A549 (cell line): ENCODE measurements at regions not wholly inside any gene's neighbourhood (a gene's known extent, or its start where the extent isn't known, plus 50 kb on each side); places are given as distances from the start of the nearest gene placed in this dataset.

ENCODE experiments used
- ATAC-seq, 2 experiments: fragments of 200-7000 bp in 1 of 2; fragments of >200 bp in 1 of 2; cut with Nextera tagmentation in 1 of 2; cut with Tn5 transposase in 1 of 2; 3 replicates each; pipeline versions ENCODE4 v1.8.0 to v1.9.1; 2018 to 2020; ENCODE audit warnings: mild to moderate bottlenecking in 1 of 2, moderate library complexity in 1 of 2
- CTCF ChIA-PET: fragments of 300-600 bp; sonication (Branson Sonifier 250); formaldehyde crosslinking; extraction: SDS; loops from one replicate; lab custom pipeline; 2021; ENCODE audit warnings: antibody characterized with exemption, inconsistent platforms; lab: Yijun Ruan, JAX
- POLR2A ChIA-PET: fragments of 350-600 bp; formaldehyde crosslinking; extraction: SDS; loops from one replicate; lab custom pipeline; 2021; ENCODE audit warnings: antibody characterized with exemption, inconsistent platforms; lab: Yijun Ruan, JAX
- DNase-seq, 2 experiments: peaks; one replicate each; pipeline versions ENCODE4 v3.0.0 to v3.0.0-alpha.2; 2011 to 2016; ENCODE audit warnings: low read depth in 1 of 2, low spot score in 1 of 2
- FAIRE-seq: peaks from 2 replicates; lab custom pipeline; 2011; peaks lifted over from hg19 to GRCh38; lab: Jason Lieb, UNC
- H3K27ac ChIP-seq, 2 experiments: fragments of >200 bp; sonication (Bioruptor Twin); formaldehyde crosslinking; 3 replicates each; pipeline ENCODE4 v1.5.1; 2016 to 2017
- H3K4me1 ChIP-seq: fragments of >200 bp; sonication (Bioruptor Twin); formaldehyde crosslinking; 3 replicates; pipeline ENCODE4 v1.6.1; 2016
- H3K4me2 ChIP-seq: fragments of >200 bp; sonication (Bioruptor Twin); formaldehyde crosslinking; 3 replicates; pipeline ENCODE4 v1.6.1; 2016
- H3K4me3 ChIP-seq: fragments of >200 bp; sonication (Bioruptor Twin); formaldehyde crosslinking; 3 replicates; pipeline ENCODE4 v1.5.1; 2016
- H3K9me3 ChIP-seq: fragments of >200 bp; sonication (Bioruptor Twin); formaldehyde crosslinking; 3 replicates; pipeline ENCODE4 v1.6.1; 2016
- BHLHE40 ChIP-seq: IDR thresholded peaks from 2 replicates; pipeline ENCODE4 v1.6.1; 2012; ENCODE audit warnings: low read depth, low read length, inconsistent platforms
- CBX2 ChIP-seq: fragments of 200-600 bp; sonication (generic); IDR thresholded peaks from 2 replicates; pipeline ENCODE4 v1.6.1; 2016; ENCODE audit warnings: low read depth, mild to moderate bottlenecking, borderline replicate concordance
- CHD2 ChIP-seq: fragments of 150-350 bp; IDR thresholded peaks from 2 replicates; pipeline ENCODE4 v1.6.1; 2014; ENCODE audit warnings: low read length; ENCODE audit not compliant: partially characterized antibody
- CHD4 ChIP-seq: fragments of 200-600 bp; sonication (generic); IDR thresholded peaks from 2 replicates; pipeline ENCODE4 v1.6.1; 2016; ENCODE audit warnings: antibody characterized with exemption, mild to moderate bottlenecking, borderline replicate concordance
- EHF ChIP-seq: fragments of 250-450 bp; sonication (Bioruptor Pico); IDR thresholded peaks from 2 replicates; pipeline ENCODE4 v1.5.0; 2020; ENCODE audit warnings: mild to moderate bottlenecking
- EP300 ChIP-seq, 2 experiments: fragments of >200 bp; sonication (Bioruptor Twin); formaldehyde crosslinking; IDR thresholded peaks; 2 replicates in 1 of 2; 3 replicates in 1 of 2; pipeline ENCODE4 v1.6.1; 2016 to 2017
- ESRRA ChIP-seq: fragments of 150-350 bp; IDR thresholded peaks from 2 replicates; pipeline ENCODE4 v1.6.1; 2014; ENCODE audit warnings: mild to moderate bottlenecking, low read length, borderline replicate concordance
- FOSL2 ChIP-seq, 2 experiments: fragments of 450-650 bp in 1 of 2; fragments of >200 bp in 1 of 2; sonication (Bioruptor Twin) in 1 of 2; formaldehyde crosslinking; IDR thresholded peaks; 2 replicates each; pipeline versions ENCODE4 v1.5.0 to v1.6.1; 2016 to 2020; ENCODE audit warnings: mild to moderate bottlenecking in 1 of 2, moderate library complexity in 1 of 2
- FOXS1 ChIP-seq: fragments of 250-450 bp; sonication (Bioruptor Pico); IDR thresholded peaks from 2 replicates; pipeline ENCODE4 v1.5.0; 2020; ENCODE audit warnings: mild to moderate bottlenecking, moderate library complexity
- HDAC2 ChIP-seq: fragments of 200-600 bp; sonication (generic); IDR thresholded peaks from 2 replicates; pipeline ENCODE4 v1.6.1; 2016
- HOXB5 ChIP-seq: fragments of 250-450 bp; sonication (Bioruptor Pico); IDR thresholded peaks from 2 replicates; pipeline ENCODE4 v1.5.0; 2020; ENCODE audit warnings: mild to moderate bottlenecking, moderate library complexity
- JUN ChIP-seq, 2 experiments: fragments of >200 bp; sonication (Bioruptor Twin); formaldehyde crosslinking; IDR thresholded peaks; 2 replicates in 1 of 2; 3 replicates in 1 of 2; pipeline ENCODE4 v1.6.1; 2016 to 2017
- JUNB ChIP-seq: fragments of >200 bp; sonication (Bioruptor Twin); formaldehyde crosslinking; IDR thresholded peaks from 2 replicates; pipeline ENCODE4 v1.6.1; 2016
- KDM1A ChIP-seq: fragments of 200-600 bp; sonication (generic); IDR thresholded peaks from 2 replicates; pipeline ENCODE4 v1.6.1; 2016; ENCODE audit warnings: low read depth, mild to moderate bottlenecking
- MAFK ChIP-seq: fragments of 450-650 bp; IDR thresholded peaks from 2 replicates; pipeline ENCODE4 v1.6.1; 2014; ENCODE audit not compliant: partially characterized antibody
- MAZ ChIP-seq: fragments of 150-350 bp; IDR thresholded peaks from 2 replicates; pipeline ENCODE4 v1.6.1; 2014; ENCODE audit warnings: antibody characterized with exemption, low read depth, low read length, borderline replicate concordance
- PHF8 ChIP-seq: fragments of 200-600 bp; sonication (generic); IDR thresholded peaks from 2 replicates; pipeline ENCODE4 v1.6.1; 2016; ENCODE audit warnings: low read depth, mild to moderate bottlenecking, antibody characterized with exemption, moderate library complexity, borderline replicate concordance
- RAD21 ChIP-seq, 2 experiments: fragments of >200 bp in 1 of 2; sonication (Bioruptor Twin) in 1 of 2; formaldehyde crosslinking in 1 of 2; IDR thresholded peaks in 1 of 2; conservative IDR thresholded peaks in 1 of 2; 2 replicates in 1 of 2; 3 replicates in 1 of 2; pipeline ENCODE4 v1.6.1; 2012 to 2018; ENCODE audit warnings: inconsistent platforms in 1 of 2
- RFX5 ChIP-seq: fragments of 450-650 bp; IDR thresholded peaks from 2 replicates; pipeline ENCODE4 v1.7.1; 2014; ENCODE audit warnings: antibody characterized with exemption, mild to moderate bottlenecking, moderate library complexity
- SMC3 ChIP-seq: fragments of >200 bp; sonication (Bioruptor Twin); formaldehyde crosslinking; IDR thresholded peaks from 3 replicates; pipeline ENCODE4 v1.6.1; 2018; ENCODE audit warnings: inconsistent platforms
- SREBF2 ChIP-seq: fragments of 450-650 bp; IDR thresholded peaks from 2 replicates; pipeline ENCODE4 v1.6.1; 2014; ENCODE audit warnings: mild to moderate bottlenecking, moderate library complexity
- TP53 ChIP-seq: fragments of 250-450 bp; sonication (Bioruptor Pico); IDR thresholded peaks from 2 replicates; pipeline ENCODE4 v1.5.0; 2021; ENCODE audit warnings: mild to moderate bottlenecking, moderate library complexity
- ZC3H11A ChIP-seq: fragments of 450-650 bp; IDR thresholded peaks from 2 replicates; pipeline ENCODE4 v1.6.1; 2014; ENCODE audit warnings: antibody characterized with exemption, mild to moderate bottlenecking
- ZFP36 ChIP-seq: fragments of 450-650 bp; IDR thresholded peaks from 2 replicates; pipeline ENCODE4 v1.6.1; 2014; ENCODE audit warnings: borderline replicate concordance; ENCODE audit not compliant: partially characterized antibody
- ZNF302 ChIP-seq: fragments of 250-450 bp; sonication (Bioruptor Pico); IDR thresholded peaks from 2 replicates; pipeline ENCODE4 v1.9.0; 2021; ENCODE audit warnings: inconsistent platforms, mild to moderate bottlenecking, moderate library complexity
- WGBS: methylation state at CpG from one replicate; pipeline ENCODE4 v1.1.6; 2017; ENCODE audit errors: missing lambda C conversion rate; 5-methylcytosine and 5-hydroxymethylcytosine counted together
- TF ChIP-seq, protein P1 (sequence below): IDR thresholded peaks from 2 replicates; pipeline ENCODE4 v1.6.1; 2012
- TF ChIP-seq, protein P2 (sequence below): IDR thresholded peaks from 2 replicates; pipeline ENCODE4 v1.6.1; 2012
- TF ChIP-seq, protein P3 (sequence below): fragments of 250-450 bp; sonication (Bioruptor Pico); IDR thresholded peaks from 2 replicates; pipeline ENCODE4 v1.5.0; 2021; ENCODE audit warnings: mild to moderate bottlenecking, moderate library complexity, borderline replicate concordance

GRCh38 chr3:111428301-111428700 is 113.7 kb upstream of the CD96 start:
- ATAC-seq (no peak), FAIRE-seq (no peak), DNase-seq (no peak)
- no peaks in the 10 kb centered on the region for H3K4me1 ChIP-seq
- no peak overlapping the region for H3K4me2 ChIP-seq
- no peak overlapping the region for H3K27ac ChIP-seq
- POLR2A ChIA-PET, result no interaction called here
- TF ChIP-seq HOXB5 (CRISPR knock-in tag) (no peak), CHD2 (no peak), JUNB (no peak), RAD21 (conservative IDR thresholded peaks at IDR 0.05 in 1 of 2, IDR thresholded peaks at IDR 0.05 in 1 of 2) (no peak), RFX5 (no peak), KDM1A (no peak), FOXS1 (CRISPR knock-in tag) (no peak), MAFK (no peak), HDAC2 (no peak), PHF8 (no peak), TP53 (CRISPR knock-in tag) (no peak), SREBF2 (no peak), CBX2 (no peak), ZC3H11A (no peak), BHLHE40 (no peak), ESRRA (no peak), ZNF302 (CRISPR knock-in tag) (no peak), SMC3 (no peak), ZFP36 (no peak)
- peaks cover 5% of the 10 kb centered on the region; the same call in 2 of the 3 replicates for H3K9me3 ChIP-seq
- no peak overlapping the region for H3K4me3 ChIP-seq
- CTCF ChIA-PET, result no interaction called here

DNA sequence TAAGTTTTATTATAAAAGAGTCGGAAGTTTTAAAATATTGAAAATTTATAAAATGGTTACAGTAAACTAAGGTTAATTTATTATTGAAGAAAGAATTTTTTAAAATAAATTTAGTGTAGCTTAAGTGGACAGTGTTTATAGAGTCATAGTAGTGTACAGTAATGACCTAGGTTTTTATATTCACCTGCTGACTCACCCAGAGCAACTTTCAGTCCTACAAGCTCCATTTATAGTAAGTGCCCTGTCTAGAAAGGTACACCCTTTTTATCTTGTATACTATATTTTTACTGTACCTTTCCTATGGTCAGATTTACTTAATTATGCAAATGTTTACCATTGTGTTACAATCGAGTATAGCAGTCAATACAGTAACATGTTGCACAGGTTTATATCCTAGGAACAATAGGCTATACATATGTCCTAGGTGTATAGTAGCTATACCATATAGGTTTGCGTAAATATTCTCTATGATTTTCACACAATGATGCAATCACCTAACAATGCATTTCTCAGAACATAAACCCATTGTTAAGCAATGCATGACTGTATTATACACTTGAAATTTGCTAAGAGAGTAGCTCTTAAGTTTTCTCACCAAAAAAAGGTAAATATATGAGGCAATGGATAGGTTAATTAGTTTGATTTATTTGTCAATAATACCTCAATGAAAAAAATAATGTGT is 106.9 kb upstream of the CD96 start:
- TF ChIP-seq FOSL2 (IDR thresholded peaks at IDR 0.05), result no peak
- no peak for TF ChIP-seq FOSL2 (CRISPR knock-in tag; IDR thresholded peaks at IDR 0.05)
- TF ChIP-seq EP300 (IDR thresholded peaks at IDR 0.05), result no peak
- TF ChIP-seq JUN (IDR thresholded peaks at IDR 0.05), result no peak
- TF ChIP-seq, protein P1, sequence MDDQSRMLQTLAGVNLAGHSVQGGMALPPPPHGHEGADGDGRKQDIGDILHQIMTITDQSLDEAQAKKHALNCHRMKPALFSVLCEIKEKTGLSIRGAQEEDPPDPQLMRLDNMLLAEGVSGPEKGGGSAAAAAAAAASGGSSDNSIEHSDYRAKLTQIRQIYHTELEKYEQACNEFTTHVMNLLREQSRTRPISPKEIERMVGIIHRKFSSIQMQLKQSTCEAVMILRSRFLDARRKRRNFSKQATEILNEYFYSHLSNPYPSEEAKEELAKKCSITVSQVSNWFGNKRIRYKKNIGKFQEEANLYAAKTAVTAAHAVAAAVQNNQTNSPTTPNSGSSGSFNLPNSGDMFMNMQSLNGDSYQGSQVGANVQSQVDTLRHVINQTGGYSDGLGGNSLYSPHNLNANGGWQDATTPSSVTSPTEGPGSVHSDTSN, result no peak
- no peak for TF ChIP-seq ESRRA
- no peak for TF ChIP-seq CHD4
- TF ChIP-seq TP53 (CRISPR knock-in tag), result no peak
- TF ChIP-seq, protein P2, sequence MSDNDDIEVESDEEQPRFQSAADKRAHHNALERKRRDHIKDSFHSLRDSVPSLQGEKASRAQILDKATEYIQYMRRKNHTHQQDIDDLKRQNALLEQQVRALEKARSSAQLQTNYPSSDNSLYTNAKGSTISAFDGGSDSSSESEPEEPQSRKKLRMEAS, result no peak
- no peak for TF ChIP-seq MAZ
- TF ChIP-seq, protein P3, sequence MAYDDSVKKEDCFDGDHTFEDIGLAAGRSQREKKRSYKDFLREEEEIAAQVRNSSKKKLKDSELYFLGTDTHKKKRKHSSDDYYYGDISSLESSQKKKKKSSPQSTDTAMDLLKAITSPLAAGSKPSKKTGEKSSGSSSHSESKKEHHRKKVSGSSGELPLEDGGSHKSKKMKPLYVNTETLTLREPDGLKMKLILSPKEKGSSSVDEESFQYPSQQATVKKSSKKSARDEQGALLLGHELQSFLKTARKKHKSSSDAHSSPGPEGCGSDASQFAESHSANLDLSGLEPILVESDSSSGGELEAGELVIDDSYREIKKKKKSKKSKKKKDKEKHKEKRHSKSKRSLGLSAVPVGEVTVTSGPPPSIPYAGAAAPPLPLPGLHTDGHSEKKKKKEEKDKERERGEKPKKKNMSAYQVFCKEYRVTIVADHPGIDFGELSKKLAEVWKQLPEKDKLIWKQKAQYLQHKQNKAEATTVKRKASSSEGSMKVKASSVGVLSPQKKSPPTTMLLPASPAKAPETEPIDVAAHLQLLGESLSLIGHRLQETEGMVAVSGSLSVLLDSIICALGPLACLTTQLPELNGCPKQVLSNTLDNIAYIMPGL (CRISPR knock-in tag), result no peak
- TF ChIP-seq EHF (CRISPR knock-in tag), result no peak
- Histone ChIP-seq H3K4me1 (no peaks in the 10 kb centered on the region), H3K9me3 (peaks cover 7% of the 10 kb centered on the region; the same call in 2 of the 3 replicates), H3K27ac (no peak overlapping the region), H3K4me2 (no peak overlapping the region), H3K4me3 (no peak overlapping the region)
- POLR2A ChIA-PET, result no interaction called here
- CTCF ChIA-PET, result no interaction called here
- FAIRE-seq (no peak), ATAC-seq (no peak), DNase-seq (no peak)
- 38% methylated on average over 3 of the region's 3 CpGs for WGBS
